ENCODE measurements at regions not wholly inside any gene's neighbourhood (a gene's known extent, or its start where the extent isn't known, plus 50 kb on each side); places are given as distances from the start of the nearest gene placed in this dataset.
"Not testable (repeated sequence)": the region's sequence is repeated elsewhere in the genome, so short reads cannot be mapped to it uniquely, and the experiment has no call there.

DNA sequence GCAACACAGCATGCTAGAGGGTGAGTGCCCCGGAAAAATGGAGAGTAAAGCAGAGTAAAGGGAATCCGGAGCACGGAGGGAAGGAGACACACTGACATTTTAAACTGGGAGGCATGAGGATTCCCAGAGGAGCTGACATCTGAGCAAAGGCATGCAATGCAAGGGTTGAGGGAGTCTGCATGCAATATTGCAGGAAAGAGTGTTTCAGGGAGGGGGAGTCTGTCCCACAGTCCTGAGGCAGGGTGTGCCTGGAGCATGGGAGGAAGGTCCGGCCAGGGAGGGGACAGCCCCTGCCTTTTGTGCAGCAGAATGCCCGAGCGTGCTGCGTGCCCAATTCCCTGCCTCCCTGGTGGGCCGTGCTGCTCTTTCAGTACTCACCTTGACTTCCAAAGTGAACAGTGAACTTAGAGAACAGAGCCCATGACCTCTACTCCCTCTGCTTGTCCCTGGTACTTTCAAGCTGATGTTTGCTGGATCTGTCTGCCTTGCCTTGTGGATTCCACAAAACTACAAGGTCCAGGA lies 163.9 kb downstream of the IGLL1 start:
- peaks cover 28% of the 10 kb centered on the region for H3K27me3 Mint-ChIP-seq
- H3K4me3 Mint-ChIP-seq; H3K9me3 ChIP-seq (ENCODE audit: control insufficient read depth, low read length, poor library complexity, severe bottlenecking); ATAC-seq; H3K36me3 Mint-ChIP-seq (ENCODE audit: low read depth); DNase-seq; H3K4me1 Mint-ChIP-seq; H3K27ac Mint-ChIP-seq: not testable (repeated sequence)

DNA sequence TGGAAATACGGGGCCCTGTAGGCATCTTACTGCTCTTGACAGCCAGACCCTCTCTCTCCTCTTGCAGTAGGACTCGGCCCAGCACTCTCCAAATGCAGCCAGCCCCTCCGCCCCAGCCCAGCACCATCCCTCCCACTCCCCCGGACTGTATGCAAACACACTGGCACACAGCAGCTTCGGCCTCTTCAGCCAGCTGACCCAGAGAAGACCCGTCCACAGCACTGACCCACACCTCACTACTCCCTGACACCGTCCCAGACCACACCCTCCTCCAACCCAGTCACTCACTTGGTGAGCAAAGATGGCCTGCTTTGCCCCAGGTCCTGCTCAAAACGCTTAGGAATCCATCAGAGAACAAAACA lies 164.6 kb downstream of the IGLL1 start:
- no peak for ATAC-seq
- Mint-ChIP-seq H3K27me3 (peaks cover 31% of the 10 kb centered on the region), H3K4me3 (no peak overlapping the region), H3K4me1 (no peaks in the 10 kb centered on the region), H3K36me3 (ENCODE audit: low read depth) (peaks cover 7% of the 10 kb centered on the region), H3K27ac (no peak overlapping the region)
- no peak for DNase-seq
- no peaks in the 10 kb centered on the region for H3K9me3 ChIP-seq (ENCODE audit: control insufficient read depth, low read length, poor library complexity, severe bottlenecking)

DNA sequence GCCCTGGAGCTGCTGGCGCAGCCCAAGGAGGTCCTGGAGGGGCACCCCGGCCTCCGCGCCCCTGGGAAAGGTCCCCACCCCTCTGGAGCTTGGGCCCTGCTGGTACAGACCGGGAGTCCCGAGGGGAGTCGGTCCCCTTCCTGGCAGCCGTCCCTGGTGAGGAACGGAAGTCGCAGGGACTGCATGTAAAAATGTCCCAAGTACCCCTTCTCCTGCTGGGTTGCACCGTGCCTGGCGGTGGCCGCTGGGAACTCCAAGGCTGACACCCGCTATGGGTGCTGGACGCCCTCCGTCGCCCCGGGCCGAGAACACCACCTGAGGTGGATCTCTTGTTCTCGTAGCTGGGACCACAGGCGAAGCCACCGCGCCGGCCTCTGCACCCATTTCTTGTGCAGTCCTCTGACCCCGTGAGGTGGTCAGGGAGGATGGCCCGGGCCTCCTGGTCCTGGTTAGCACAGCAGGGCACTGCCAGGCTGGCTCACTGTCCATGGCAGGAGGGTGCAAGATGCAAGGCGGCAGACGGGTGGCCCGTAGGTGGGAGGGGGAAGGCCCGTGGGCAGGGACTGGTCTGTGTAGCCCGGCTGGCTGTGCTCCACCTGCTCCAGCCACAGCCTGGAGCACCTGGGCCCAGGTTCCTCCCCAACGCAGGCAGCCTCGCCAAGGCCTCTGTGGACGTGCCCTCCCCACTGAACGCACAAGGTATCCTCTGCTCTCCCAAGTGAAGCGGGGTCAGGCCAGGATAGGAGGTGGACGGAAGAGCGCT lies 165.2 kb downstream of the IGLL1 start:
- no peak overlapping the region for H3K4me3 Mint-ChIP-seq
- peaks cover 31% of the 10 kb centered on the region for H3K27me3 Mint-ChIP-seq
- no peak overlapping the region for H3K27ac Mint-ChIP-seq
- H3K9me3 ChIP-seq (ENCODE audit: control insufficient read depth, low read length, poor library complexity, severe bottlenecking): no peaks in the 10 kb centered on the region
- ATAC-seq: no peak
- no peaks in the 10 kb centered on the region for H3K4me1 Mint-ChIP-seq
- DNase-seq: no peak
- H3K36me3 Mint-ChIP-seq (ENCODE audit: low read depth): peaks cover 7% of the 10 kb centered on the region

GRCh38 chr22:23411739-23412138 lies 168.4 kb downstream of the IGLL1 start:
- Mint-ChIP-seq H3K4me1 (no peaks in the 10 kb centered on the region), H3K4me3 (no peak overlapping the region), H3K27me3 (peaks cover 27% of the 10 kb centered on the region), H3K27ac (no peak overlapping the region), H3K36me3 (ENCODE audit: low read depth) (peaks cover 2% of the 10 kb centered on the region)
- no peak for ATAC-seq
- no peak for DNase-seq
- H3K9me3 ChIP-seq (ENCODE audit: control insufficient read depth, low read length, poor library complexity, severe bottlenecking): no peaks in the 10 kb centered on the region

GRCh38 chr22:23410411-23410810 lies 169.7 kb downstream of the IGLL1 start:
- no peaks in the 10 kb centered on the region for H3K9me3 ChIP-seq (ENCODE audit: control insufficient read depth, low read length, poor library complexity, severe bottlenecking)
- Mint-ChIP-seq H3K27me3 (peaks cover 28% of the 10 kb centered on the region), H3K4me1 (no peaks in the 10 kb centered on the region), H3K36me3 (ENCODE audit: low read depth) (peaks cover 2% of the 10 kb centered on the region), H3K4me3 (no peak overlapping the region), H3K27ac (no peak overlapping the region)
- DNase-seq (no peak), ATAC-seq (no peak)

DNA sequence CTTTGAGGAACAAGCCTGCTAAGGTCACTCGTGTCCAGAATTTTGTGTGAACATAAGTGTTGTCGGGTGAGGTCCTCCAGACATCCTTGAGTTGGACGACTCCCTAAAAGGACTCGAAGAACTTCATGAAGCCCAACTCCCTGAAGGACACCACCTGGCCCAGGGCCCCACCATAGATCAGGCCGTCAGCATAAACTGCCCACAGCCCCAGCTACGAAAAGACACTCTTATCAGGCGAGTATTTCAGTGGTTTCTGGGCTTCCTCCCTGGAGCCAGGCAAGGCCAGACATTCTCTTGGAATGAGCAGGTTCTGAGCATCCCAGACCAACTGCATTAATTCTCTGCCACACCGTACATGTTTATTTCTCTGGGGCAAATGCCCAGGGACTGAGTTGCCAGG lies 170.1 kb downstream of the IGLL1 start:
- Mint-ChIP-seq H3K36me3 (ENCODE audit: low read depth) (peaks cover 2% of the 10 kb centered on the region), H3K4me1 (no peaks in the 10 kb centered on the region), H3K27me3 (peaks cover 27% of the 10 kb centered on the region), H3K4me3 (no peak overlapping the region), H3K27ac (no peak overlapping the region)
- ATAC-seq: no peak
- no peaks in the 10 kb centered on the region for H3K9me3 ChIP-seq (ENCODE audit: control insufficient read depth, low read length, poor library complexity, severe bottlenecking)
- no peak for DNase-seq

DNA sequence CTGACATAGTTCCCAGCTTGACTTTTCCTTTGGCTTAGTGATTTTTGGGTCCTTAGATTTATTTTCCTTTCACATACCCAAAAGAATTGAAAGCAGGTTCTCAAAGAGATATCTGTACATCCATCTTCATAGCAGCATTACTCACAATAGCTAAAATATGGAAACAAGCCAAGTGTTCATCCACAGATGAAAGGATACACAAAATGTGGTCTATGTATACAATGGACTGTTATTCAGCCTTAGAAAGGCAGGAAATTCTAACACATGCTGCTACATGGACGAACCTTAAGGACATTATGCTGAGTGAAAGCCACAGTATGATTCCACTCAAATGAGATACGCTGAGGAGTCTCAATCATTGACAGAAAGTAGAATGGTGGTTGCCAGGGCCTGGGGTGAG lies 171.8 kb downstream of the IGLL1 start:
- no peak for DNase-seq
- H3K4me3 Mint-ChIP-seq: no peak overlapping the region
- H3K4me1 Mint-ChIP-seq: peaks cover 2% of the 10 kb centered on the region
- peaks cover 32% of the 10 kb centered on the region for H3K27me3 Mint-ChIP-seq
- no peak for ATAC-seq
- peaks cover 2% of the 10 kb centered on the region for H3K36me3 Mint-ChIP-seq (ENCODE audit: low read depth)
- no peaks in the 10 kb centered on the region for H3K9me3 ChIP-seq (ENCODE audit: control insufficient read depth, low read length, poor library complexity, severe bottlenecking)
- H3K27ac Mint-ChIP-seq: no peak overlapping the region

GRCh38 chr22:23405366-23405851 lies 174.7 kb downstream of the IGLL1 start:
- H3K9me3 ChIP-seq (ENCODE audit: control insufficient read depth, low read length, poor library complexity, severe bottlenecking): no peaks in the 10 kb centered on the region
- ATAC-seq (no peak), DNase-seq (no peak)
- peaks cover 24% of the 10 kb centered on the region for H3K27me3 Mint-ChIP-seq
- H3K27ac Mint-ChIP-seq: no peak overlapping the region
- no peaks in the 10 kb centered on the region for H3K36me3 Mint-ChIP-seq (ENCODE audit: low read depth)
- H3K4me1 Mint-ChIP-seq: peaks cover 2% of the 10 kb centered on the region
- no peak overlapping the region for H3K4me3 Mint-ChIP-seq

- ATAC-seq (no peak), DNase-seq (no peak)
- Mint-ChIP-seq H3K4me1 (peaks cover 2% of the 10 kb centered on the region), H3K4me3 (no peak overlapping the region), H3K27me3 (peaks cover 24% of the 10 kb centered on the region), H3K27ac (no peak overlapping the region), H3K36me3 (ENCODE audit: low read depth) (no peaks in the 10 kb centered on the region)
- no peaks in the 10 kb centered on the region for H3K9me3 ChIP-seq (ENCODE audit: control insufficient read depth, low read length, poor library complexity, severe bottlenecking)
Observed at GRCh38 chr22:23404689-23405365, 175.3 kb downstream of the IGLL1 start.

GRCh38 chr22:23403720-23404688 lies 176.1 kb downstream of the IGLL1 start:
- DNase-seq (no peak), ATAC-seq (no peak)
- no peaks in the 10 kb centered on the region for H3K9me3 ChIP-seq (ENCODE audit: control insufficient read depth, low read length, poor library complexity, severe bottlenecking)
- Mint-ChIP-seq H3K27ac (no peak overlapping the region), H3K4me3 (no peak overlapping the region), H3K36me3 (ENCODE audit: low read depth) (no peaks in the 10 kb centered on the region), H3K27me3 (peaks cover 19% of the 10 kb centered on the region), H3K4me1 (peaks cover 2% of the 10 kb centered on the region)

- DNase-seq (no peak), ATAC-seq (no peak)
- Mint-ChIP-seq H3K4me1 (peaks cover 2% of the 10 kb centered on the region), H3K27me3 (peaks cover 17% of the 10 kb centered on the region), H3K4me3 (peak overlapping the region; percentile 49), H3K36me3 (ENCODE audit: low read depth) (no peaks in the 10 kb centered on the region), H3K27ac (no peak overlapping the region)
- H3K9me3 ChIP-seq (ENCODE audit: control insufficient read depth, low read length, poor library complexity, severe bottlenecking): no peaks in the 10 kb centered on the region
Observed at GRCh38 chr22:23403152-23403719, 176.9 kb downstream of the IGLL1 start.

- Mint-ChIP-seq H3K27me3 (peaks cover 15% of the 10 kb centered on the region), H3K27ac (no peak overlapping the region), H3K36me3 (ENCODE audit: low read depth) (no peaks in the 10 kb centered on the region), H3K4me3 (peak overlapping the region; percentile 19), H3K4me1 (peaks cover 2% of the 10 kb centered on the region)
- H3K9me3 ChIP-seq (ENCODE audit: control insufficient read depth, low read length, poor library complexity, severe bottlenecking): no peaks in the 10 kb centered on the region
- DNase-seq (peak in 2 of 3 donors; percentile 34 to 37), ATAC-seq (peak; percentile 87)
Observed at GRCh38 chr22:23402275-23403151, 177.6 kb downstream of the IGLL1 start.
